ENCODE measurements at regions not wholly inside any gene's neighbourhood (a gene's known extent, or its start where the extent isn't known, plus 50 kb on each side); places are given as distances from the start of the nearest gene placed in this dataset.

DNA sequence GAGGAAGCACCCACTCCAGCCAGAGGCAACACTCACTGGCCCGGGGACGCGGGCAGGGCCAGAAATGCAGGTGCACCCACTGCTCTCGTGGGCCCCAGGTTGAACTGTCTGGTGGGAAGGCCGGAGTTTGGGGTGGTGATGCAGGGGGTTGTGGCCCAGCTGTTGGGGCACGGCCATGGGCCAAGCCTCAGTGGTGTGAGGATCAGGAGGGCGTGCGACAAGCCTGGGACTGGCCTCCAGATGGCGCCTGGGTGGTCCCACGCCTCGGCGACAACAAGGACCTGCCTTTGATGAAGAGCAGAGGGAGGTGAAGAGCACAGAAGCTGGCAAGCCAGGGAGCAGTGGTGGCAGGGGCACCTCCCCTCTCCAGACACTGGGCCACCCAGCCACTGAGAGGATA, 240.8 kb downstream of the BRD1 start:
- TF ChIP-seq, protein P1, sequence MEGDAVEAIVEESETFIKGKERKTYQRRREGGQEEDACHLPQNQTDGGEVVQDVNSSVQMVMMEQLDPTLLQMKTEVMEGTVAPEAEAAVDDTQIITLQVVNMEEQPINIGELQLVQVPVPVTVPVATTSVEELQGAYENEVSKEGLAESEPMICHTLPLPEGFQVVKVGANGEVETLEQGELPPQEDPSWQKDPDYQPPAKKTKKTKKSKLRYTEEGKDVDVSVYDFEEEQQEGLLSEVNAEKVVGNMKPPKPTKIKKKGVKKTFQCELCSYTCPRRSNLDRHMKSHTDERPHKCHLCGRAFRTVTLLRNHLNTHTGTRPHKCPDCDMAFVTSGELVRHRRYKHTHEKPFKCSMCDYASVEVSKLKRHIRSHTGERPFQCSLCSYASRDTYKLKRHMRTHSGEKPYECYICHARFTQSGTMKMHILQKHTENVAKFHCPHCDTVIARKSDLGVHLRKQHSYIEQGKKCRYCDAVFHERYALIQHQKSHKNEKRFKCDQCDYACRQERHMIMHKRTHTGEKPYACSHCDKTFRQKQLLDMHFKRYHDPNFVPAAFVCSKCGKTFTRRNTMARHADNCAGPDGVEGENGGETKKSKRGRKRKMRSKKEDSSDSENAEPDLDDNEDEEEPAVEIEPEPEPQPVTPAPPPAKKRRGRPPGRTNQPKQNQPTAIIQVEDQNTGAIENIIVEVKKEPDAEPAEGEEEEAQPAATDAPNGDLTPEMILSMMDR (IDR thresholded peaks at IDR 0.05; ENCODE audit: insufficient read depth, low read length): no peak
- TF ChIP-seq POLR2AphosphoS5 (IDR thresholded peaks at IDR 0.05; ENCODE audit: low read depth) (no peak), REST (IDR thresholded peaks at IDR 0.05; ENCODE audit: insufficient replicate concordance, low read depth) (no peak), SPI1 (IDR thresholded peaks at IDR 0.05; ENCODE audit: borderline replicate concordance, low read depth) (no peak)

Data from HL-60 (cell line).